ENCODE measurements at regions not wholly inside any gene's neighbourhood (a gene's known extent, or its start where the extent isn't known, plus 50 kb on each side); places are given as distances from the start of the nearest gene placed in this dataset.

GRCh38 chr3:6706777-6707176 is 154.1 kb upstream of the GRM7 start:
- TF ChIP-seq POLR2A (IDR thresholded peaks at IDR 0.05), result no peak
- TF ChIP-seq POLR2AphosphoS5 (IDR thresholded peaks at IDR 0.05), result no peak
- no peak for TF ChIP-seq CTCF (IDR thresholded peaks at IDR 0.05)
- Histone ChIP-seq H3K27me3 (replicated peaks; ENCODE audit: insufficient read depth) (no peaks in the 10 kb centered on the region), H3K27ac (no peak overlapping the region), H3K4me3 (no peak overlapping the region), H3K4me1 (replicated peaks) (no peaks in the 10 kb centered on the region), H3K9me3 (no peaks in the 10 kb centered on the region), H3K36me3 (no peaks in the 10 kb centered on the region)
- no peak for DNase-seq (ENCODE audit: low spot score)
- intact Hi-C loops (cut with DNase I), result no loop called here
- 49% methylated on average over 2 of the region's 2 CpGs for WGBS

GRCh38 chr3:6709178-6709577 is 151.7 kb upstream of the GRM7 start:
- Histone ChIP-seq H3K4me1 (replicated peaks) (no peaks in the 10 kb centered on the region), H3K36me3 (no peaks in the 10 kb centered on the region), H3K27me3 (replicated peaks; ENCODE audit: insufficient read depth) (no peaks in the 10 kb centered on the region), H3K9me3 (no peaks in the 10 kb centered on the region), H3K4me3 (no peak overlapping the region), H3K27ac (no peak overlapping the region)
- peak; percentile 11 for DNase-seq (ENCODE audit: low spot score)
- TF ChIP-seq CTCF (IDR thresholded peaks at IDR 0.05) (no peak), POLR2AphosphoS5 (IDR thresholded peaks at IDR 0.05) (peak; percentile 38)
- WGBS, result 42% methylated on average over 6 of the region's 6 CpGs
- intact Hi-C loops (cut with DNase I), result no loop called here

- intact Hi-C loops (cut with DNase I), result no loop called here
- H3K27me3 ChIP-seq (replicated peaks; ENCODE audit: insufficient read depth), result no peaks in the 10 kb centered on the region
- TF ChIP-seq POLR2A (IDR thresholded peaks at IDR 0.05) (no peak), CTCF (IDR thresholded peaks at IDR 0.05) (no peak), POLR2AphosphoS5 (IDR thresholded peaks at IDR 0.05) (no peak)
- H3K9me3 ChIP-seq, result no peaks in the 10 kb centered on the region
- H3K4me1 ChIP-seq (replicated peaks), result no peaks in the 10 kb centered on the region
- 92% methylated on average over 3 of the region's 3 CpGs for WGBS
- no peak overlapping the region for H3K4me3 ChIP-seq
- DNase-seq (ENCODE audit: low spot score), result no peak
- H3K27ac ChIP-seq, result no peak overlapping the region
- no peaks in the 10 kb centered on the region for H3K36me3 ChIP-seq
Measured at GRCh38 chr3:6714962-6715361, 146.0 kb upstream of the GRM7 start.

- no peak for DNase-seq (ENCODE audit: low spot score)
- TF ChIP-seq CTCF (IDR thresholded peaks at IDR 0.05), result no peak
- TF ChIP-seq POLR2A (IDR thresholded peaks at IDR 0.05), result no peak
- TF ChIP-seq POLR2AphosphoS5 (IDR thresholded peaks at IDR 0.05), result no peak
Measured at GRCh38 chr3:6716420-6716819, 144.5 kb upstream of the GRM7 start.

GRCh38 chr3:6717026-6717943 is 143.6 kb upstream of the GRM7 start:
- Histone ChIP-seq H3K27me3 (replicated peaks; ENCODE audit: insufficient read depth) (no peaks in the 10 kb centered on the region), H3K27ac (no peak overlapping the region), H3K36me3 (no peaks in the 10 kb centered on the region), H3K9me3 (no peaks in the 10 kb centered on the region), H3K4me1 (replicated peaks) (no peaks in the 10 kb centered on the region), H3K4me3 (no peak overlapping the region)
- WGBS, result 73% methylated on average over 6 of the region's 6 CpGs
- intact Hi-C loops (cut with DNase I), result no loop called here
- TF ChIP-seq POLR2A (IDR thresholded peaks at IDR 0.05) (no peak), POLR2AphosphoS5 (IDR thresholded peaks at IDR 0.05) (no peak), CTCF (IDR thresholded peaks at IDR 0.05) (no peak)
- DNase-seq (ENCODE audit: low spot score), result no peak

More at GRCh38 chr3:6716420-6716819, 144.5 kb upstream of the GRM7 start:
- Histone ChIP-seq H3K27ac (no peak overlapping the region), H3K9me3 (no peaks in the 10 kb centered on the region), H3K4me1 (replicated peaks) (no peaks in the 10 kb centered on the region), H3K4me3 (no peak overlapping the region), H3K27me3 (replicated peaks; ENCODE audit: insufficient read depth) (no peaks in the 10 kb centered on the region), H3K36me3 (no peaks in the 10 kb centered on the region)
- 37% methylated on average over 1 of the region's 1 CpG for WGBS
- intact Hi-C loops (cut with DNase I), result no loop called here

Measured in prostate gland (tissue), 2 donors.